Glutamatergic neuron (in vitro differentiated cells): ENCODE measurements at regions not wholly inside any gene's neighbourhood (a gene's known extent, or its start where the extent isn't known, plus 50 kb on each side); places are given as distances from the start of the nearest gene placed in this dataset.
A peak's percentile ranks its signal among the peaks of the same experiment; 100 is the strongest.

ENCODE experiments used
- DNase-seq: peaks from one replicate; pipeline ENCODE4 v3.0.0; 2022
- H3K27ac Mint-ChIP-seq: one replicate; pipeline ENCODE4 v1.8.0; 2020; ENCODE audit warnings: mild to moderate bottlenecking, mixed read lengths, inconsistent platforms; ENCODE audit not compliant: unreplicated experiment
- H3K27me3 Mint-ChIP-seq: one replicate; pipeline ENCODE4 v1.8.0; 2020; ENCODE audit warnings: mild to moderate bottlenecking, moderate library complexity, mixed read lengths, inconsistent platforms; ENCODE audit not compliant: unreplicated experiment
- H3K36me3 Mint-ChIP-seq: one replicate; pipeline ENCODE4 v1.8.0; 2020; ENCODE audit warnings: mild to moderate bottlenecking, mixed read lengths, inconsistent platforms; ENCODE audit not compliant: unreplicated experiment
- H3K4me1 Mint-ChIP-seq: one replicate; pipeline ENCODE4 v1.8.0; 2020; ENCODE audit warnings: mild to moderate bottlenecking, low read depth, mixed read lengths, inconsistent platforms; ENCODE audit not compliant: unreplicated experiment
- H3K4me3 Mint-ChIP-seq: one replicate; pipeline ENCODE4 v1.8.0; 2020; ENCODE audit warnings: mild to moderate bottlenecking, mixed read lengths, inconsistent platforms; ENCODE audit not compliant: unreplicated experiment
- H3K9me3 Mint-ChIP-seq: one replicate; pipeline ENCODE4 v1.8.0; 2020; ENCODE audit warnings: mild to moderate bottlenecking, moderate library complexity, mixed read lengths, inconsistent platforms; ENCODE audit not compliant: unreplicated experiment
- TF ChIP-seq, protein P1 (sequence below): fragments of 200-600 bp; sonication (generic); IDR thresholded peaks from one replicate; pipeline ENCODE4 v1.5.0; 2021; ENCODE audit not compliant: partially characterized antibody, unreplicated experiment

GRCh38 chr9:129506041-129506440 is 114.9 kb downstream of the C9orf50 start:
- DNase-seq = no peak
- TF ChIP-seq, protein P1, sequence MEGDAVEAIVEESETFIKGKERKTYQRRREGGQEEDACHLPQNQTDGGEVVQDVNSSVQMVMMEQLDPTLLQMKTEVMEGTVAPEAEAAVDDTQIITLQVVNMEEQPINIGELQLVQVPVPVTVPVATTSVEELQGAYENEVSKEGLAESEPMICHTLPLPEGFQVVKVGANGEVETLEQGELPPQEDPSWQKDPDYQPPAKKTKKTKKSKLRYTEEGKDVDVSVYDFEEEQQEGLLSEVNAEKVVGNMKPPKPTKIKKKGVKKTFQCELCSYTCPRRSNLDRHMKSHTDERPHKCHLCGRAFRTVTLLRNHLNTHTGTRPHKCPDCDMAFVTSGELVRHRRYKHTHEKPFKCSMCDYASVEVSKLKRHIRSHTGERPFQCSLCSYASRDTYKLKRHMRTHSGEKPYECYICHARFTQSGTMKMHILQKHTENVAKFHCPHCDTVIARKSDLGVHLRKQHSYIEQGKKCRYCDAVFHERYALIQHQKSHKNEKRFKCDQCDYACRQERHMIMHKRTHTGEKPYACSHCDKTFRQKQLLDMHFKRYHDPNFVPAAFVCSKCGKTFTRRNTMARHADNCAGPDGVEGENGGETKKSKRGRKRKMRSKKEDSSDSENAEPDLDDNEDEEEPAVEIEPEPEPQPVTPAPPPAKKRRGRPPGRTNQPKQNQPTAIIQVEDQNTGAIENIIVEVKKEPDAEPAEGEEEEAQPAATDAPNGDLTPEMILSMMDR = no peak
- no peak overlapping the region for H3K27ac Mint-ChIP-seq
- peaks cover 19% of the 10 kb centered on the region for H3K4me1 Mint-ChIP-seq
- H3K4me3 Mint-ChIP-seq = no peak overlapping the region
- H3K36me3 Mint-ChIP-seq = no peaks in the 10 kb centered on the region
- H3K9me3 Mint-ChIP-seq = peaks cover 8% of the 10 kb centered on the region
- peaks cover 5% of the 10 kb centered on the region for H3K27me3 Mint-ChIP-seq

GRCh38 chr9:129505270-129505902 is 115.5 kb downstream of the C9orf50 start:
- TF ChIP-seq, protein P1 = no peak
- Mint-ChIP-seq H3K27me3 (peaks cover 3% of the 10 kb centered on the region), H3K4me3 (no peak overlapping the region), H3K36me3 (no peaks in the 10 kb centered on the region), H3K4me1 (peaks cover 23% of the 10 kb centered on the region), H3K9me3 (peaks cover 3% of the 10 kb centered on the region), H3K27ac (no peak overlapping the region)
- DNase-seq = no peak

GRCh38 chr9:129504404-129504803 is 116.5 kb downstream of the C9orf50 start:
- H3K27me3 Mint-ChIP-seq = peaks cover 3% of the 10 kb centered on the region
- peak overlapping the region; percentile 52 for H3K27ac Mint-ChIP-seq
- H3K4me3 Mint-ChIP-seq = no peak overlapping the region
- peaks cover 26% of the 10 kb centered on the region for H3K4me1 Mint-ChIP-seq
- no peak for DNase-seq
- H3K36me3 Mint-ChIP-seq = no peaks in the 10 kb centered on the region
- TF ChIP-seq, protein P1 = no peak
- H3K9me3 Mint-ChIP-seq = peaks cover 3% of the 10 kb centered on the region

GRCh38 chr9:129501771-129502319 is 119.1 kb downstream of the C9orf50 start:
- Mint-ChIP-seq H3K27ac (peak overlapping the region; percentile 49), H3K36me3 (no peaks in the 10 kb centered on the region), H3K4me3 (no peak overlapping the region), H3K9me3 (peaks cover 2% of the 10 kb centered on the region), H3K27me3 (peaks cover 5% of the 10 kb centered on the region), H3K4me1 (peaks cover 41% of the 10 kb centered on the region)
- no peak for DNase-seq
- TF ChIP-seq, protein P1 = no peak
